ENCODE measurements at regions not wholly inside any gene's neighbourhood (a gene's known extent, or its start where the extent isn't known, plus 50 kb on each side); places are given as distances from the start of the nearest gene placed in this dataset.

GRCh38 chr20:1841554-1842140 is 53.6 kb upstream of the SIRPA start:
- ChIA-PET CTCF (interaction anchor here (1.4 kb wide), 1 partner anchor 11 kb away, joined by 4 read pairs; no protein-coding TSS in a partner anchor), POLR2A (ENCODE audit: unreplicated experiment) (no interaction called here)
- peak overlapping the region; percentile 40 for H2BK5ac ChIP-seq (ENCODE audit: low read depth, low read length, poor library complexity, severe bottlenecking)
- H4K5ac ChIP-seq (ENCODE audit: low read depth, low read length): peak overlapping the region; percentile 49
- H3K4ac ChIP-seq (ENCODE audit: low read depth, low read length): peak overlapping the region; percentile 75
- H3K4me2 ChIP-seq (ENCODE audit: low read depth, low read length): no peak overlapping the region
- peak overlapping the region; percentile 15 for H2AK9ac ChIP-seq (replicated peaks; ENCODE audit: low read depth, low read length, poor library complexity)
- H3K9me3 ChIP-seq (ENCODE audit: control insufficient read depth, insufficient read depth, low read length): no peaks in the 10 kb centered on the region
- no peak overlapping the region; the same call in 1 of the 2 replicates for H3K23ac ChIP-seq (ENCODE audit: low read depth, low read length)
- H3K79me1 ChIP-seq (ENCODE audit: low read depth in 1 of 2, low read length in 2 of 2): no peaks in the 10 kb centered on the region
- H3K27ac ChIP-seq (ENCODE audit: insufficient read depth, low read length): no peak overlapping the region; the same call in 1 of the 2 replicates
- peak overlapping the region; percentile 68; the same call in 1 of the 3 replicates for H2BK15ac ChIP-seq (ENCODE audit: low read depth, low read length)
- no peaks in the 10 kb centered on the region for H3K36me3 ChIP-seq (ENCODE audit: control insufficient read depth, insufficient read depth, low read length)
- ATAC-seq (ENCODE audit: low read depth): peak; percentile 8; the same call in 1 of the 2 replicates
- H3K4me3 ChIP-seq (ENCODE audit: insufficient read depth, low read depth, low read length): no peak overlapping the region
- WGBS, 2 experiments (ENCODE audit: extremely low coverage in 2 of 2, insufficient read length in 1 of 2): no CpG with 5 or more reads among the region's 6 CpGs
- H2BK120ac ChIP-seq (ENCODE audit: low read depth, low read length): peak overlapping the region; percentile 81
- peak; percentile 26 for DNase-seq
- H2BK20ac ChIP-seq (ENCODE audit: low read depth, low read length): peak overlapping the region; percentile 81
- intact Hi-C loops (cut with micrococcal nuclease) (loop anchor here (1.0 kb wide), 1 partner anchor 32 kb away; no protein-coding TSS in a partner anchor), dilution Hi-C loops (cut with HindIII; ENCODE audit: low sequenced_read_pairs, unreplicated experiment) (no loop called here), in situ Hi-C loops (cut with MboI; ENCODE audit: low sequenced_read_pairs) (loop anchor here (25.0 kb wide), 1 partner anchor 504 kb away; the partner anchor contains the start of gene SDCBP2)
- H4K20me1 ChIP-seq (ENCODE audit: insufficient read depth, low read length): no peaks in the 10 kb centered on the region
- H4K91ac ChIP-seq (ENCODE audit: insufficient read depth, low read depth, low read length): peak overlapping the region; percentile 76
- peak overlapping the region; percentile 29; the same call in 1 of the 2 replicates for H3K9ac ChIP-seq (ENCODE audit: low read depth, low read length)
- peak overlapping the region; percentile 76; the same call in 1 of the 2 replicates for H2AK5ac ChIP-seq (ENCODE audit: low read depth, low read length)
- BruUV-seq (replicated peaks): no TSS peak
- TF ChIP-seq RFX5 (IDR thresholded peaks at IDR 0.05; ENCODE audit: low read depth, low read length) (no peak), CEBPB (IDR thresholded peaks at IDR 0.05; ENCODE audit: low read depth, low read length) (peak; percentile 72)
- H2AFZ ChIP-seq (replicated peaks; ENCODE audit: low read length, poor library complexity): peak overlapping the region; percentile 78
- peak overlapping the region; percentile 29 to 66; a peak in 3 of 4 replicates for H4K8ac ChIP-seq (ENCODE audit: low read depth in 2 of 2, low read length in 2 of 2)
- peak overlapping the region; percentile 50 for H3K14ac ChIP-seq (replicated peaks; ENCODE audit: low read depth, low read length)
- H3K18ac ChIP-seq (ENCODE audit: low read depth, low read length): peak overlapping the region; percentile 13; the same call in 1 of the 2 replicates
- peaks cover 18% of the 10 kb centered on the region for H3K4me1 ChIP-seq (ENCODE audit: control insufficient read depth, insufficient read depth, low read length)
- H3K56ac ChIP-seq (ENCODE audit: extremely low read depth, insufficient read depth, low read length): no peak overlapping the region
- H3K27me3 ChIP-seq (ENCODE audit: control insufficient read depth, insufficient read depth, low read length): no peaks in the 10 kb centered on the region
- H3K9me1 ChIP-seq (ENCODE audit: insufficient read depth, low read length): peaks cover 12% of the 10 kb centered on the region

Data from IMR-90 (cell line).